GM18508 (cell line): ENCODE measurements at regions not wholly inside any gene's neighbourhood (a gene's known extent, or its start where the extent isn't known, plus 50 kb on each side); places are given as distances from the start of the nearest gene placed in this dataset.
A peak's percentile ranks its signal among the peaks of the same experiment; 100 is the strongest.

Experiments used
- ATAC-seq: cut with Tn5 transposase; IDR thresholded peaks from one replicate; pipeline ENCODE4 v1.9.1; 2021; ENCODE audit warnings: moderate number of reproducible peaks; ENCODE audit not compliant: insufficient read depth, unreplicated experiment

DNA sequence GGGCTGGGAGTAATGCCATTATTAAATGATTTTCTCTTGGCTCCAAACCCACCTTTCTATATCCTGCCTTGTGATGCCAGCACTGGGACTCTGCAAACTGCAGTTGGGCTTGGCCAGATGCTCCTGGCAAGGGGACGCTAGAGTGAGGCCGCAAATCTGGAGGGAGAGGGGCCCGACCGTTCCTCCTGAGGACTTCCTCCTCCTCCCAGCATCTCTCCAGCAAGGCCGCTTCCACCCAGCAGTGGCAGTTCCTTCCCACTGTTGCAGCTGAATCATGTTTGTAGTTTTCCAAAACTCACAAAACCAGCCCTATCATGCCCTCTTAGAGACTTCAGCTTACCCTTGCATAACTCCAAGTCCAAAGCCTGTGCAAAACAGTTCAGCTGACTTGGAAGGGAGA lies 244.4 kb downstream of the FOXA2 start:
- no peak for ATAC-seq

DNA sequence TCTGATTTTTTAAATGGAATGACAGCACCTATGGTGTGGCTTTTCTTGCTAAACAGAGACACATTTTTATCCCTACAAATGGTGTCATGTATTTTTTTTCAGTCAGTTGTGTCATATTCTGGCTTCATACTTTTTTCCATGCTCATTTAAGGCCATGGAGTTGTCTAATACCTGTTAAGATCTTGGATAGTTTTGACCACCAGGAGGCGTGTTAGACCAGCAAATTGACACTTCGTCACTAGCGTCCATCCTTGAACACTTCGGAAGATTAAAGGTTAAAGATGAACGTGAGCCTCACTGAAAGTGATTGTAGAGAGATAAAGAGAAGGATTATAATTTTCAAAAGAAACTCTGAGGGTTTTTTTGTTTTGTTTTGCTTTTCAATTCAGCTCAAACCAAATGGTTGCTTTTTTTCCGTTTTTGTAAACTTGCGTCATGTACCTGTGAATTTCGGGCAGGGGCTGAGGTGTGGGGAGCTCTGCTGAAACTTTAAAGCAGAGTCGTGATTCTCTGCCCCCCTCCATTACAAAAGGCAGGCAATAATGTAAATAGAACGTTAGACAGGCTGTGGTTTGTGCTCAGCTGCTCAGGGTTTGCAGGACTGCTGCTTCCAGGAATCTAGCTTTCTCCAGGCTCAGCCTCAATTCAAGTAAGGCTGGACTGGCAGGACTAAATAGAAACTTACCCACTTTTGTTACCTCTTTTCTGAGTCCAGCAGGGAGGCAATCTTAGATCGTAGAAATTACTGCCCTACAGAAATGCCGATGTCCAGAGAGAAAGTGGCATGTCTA lies 245.1 kb downstream of the FOXA2 start:
- no peak for ATAC-seq

DNA sequence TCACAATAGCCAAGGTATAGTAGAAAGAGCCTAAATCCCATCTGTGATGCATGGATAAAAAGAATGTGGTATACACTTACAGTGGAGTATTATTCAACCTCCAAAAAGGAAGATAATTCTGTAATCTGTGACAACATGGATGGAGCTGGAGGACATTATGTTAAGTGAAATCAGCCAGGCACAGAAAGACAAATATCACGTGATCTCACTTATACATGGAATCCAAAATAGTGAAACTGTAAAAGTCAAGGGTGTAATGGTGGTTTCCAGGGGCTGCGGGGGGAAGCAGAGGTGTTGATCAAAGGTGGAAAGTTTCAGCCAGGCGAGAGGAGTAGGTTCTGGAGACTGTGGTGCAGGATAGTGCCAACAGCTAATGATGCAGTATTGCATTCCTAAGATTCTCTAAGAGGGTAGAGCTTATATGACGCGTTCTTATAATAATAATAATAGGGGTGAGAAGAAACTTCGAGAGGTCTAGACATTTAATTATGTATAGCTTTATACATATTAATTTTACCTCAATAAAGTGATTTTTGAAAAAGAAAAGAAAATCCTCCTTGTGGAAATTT lies 246.1 kb downstream of the FOXA2 start:
- ATAC-seq, result no peak

DNA sequence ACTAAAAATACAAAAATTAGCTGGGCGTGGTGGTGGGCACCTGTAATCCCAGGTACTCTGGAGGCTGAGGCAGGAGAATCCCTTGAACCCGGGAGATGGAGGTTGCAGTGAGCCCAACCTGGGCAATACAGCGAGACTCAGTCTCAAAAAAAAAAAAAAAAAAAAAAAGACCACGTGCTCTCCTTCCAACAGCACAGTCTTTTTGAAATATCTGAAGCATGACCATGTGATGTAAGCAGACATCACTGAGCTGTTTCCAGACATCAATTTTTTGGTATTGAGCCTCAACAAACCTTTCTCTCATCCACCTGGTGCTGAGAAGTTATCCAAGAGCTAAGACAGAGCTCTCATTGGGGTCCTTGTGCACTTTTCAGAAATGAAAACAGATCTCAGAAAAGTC lies 249.2 kb downstream of the FOXA2 start:
- no peak for ATAC-seq

DNA sequence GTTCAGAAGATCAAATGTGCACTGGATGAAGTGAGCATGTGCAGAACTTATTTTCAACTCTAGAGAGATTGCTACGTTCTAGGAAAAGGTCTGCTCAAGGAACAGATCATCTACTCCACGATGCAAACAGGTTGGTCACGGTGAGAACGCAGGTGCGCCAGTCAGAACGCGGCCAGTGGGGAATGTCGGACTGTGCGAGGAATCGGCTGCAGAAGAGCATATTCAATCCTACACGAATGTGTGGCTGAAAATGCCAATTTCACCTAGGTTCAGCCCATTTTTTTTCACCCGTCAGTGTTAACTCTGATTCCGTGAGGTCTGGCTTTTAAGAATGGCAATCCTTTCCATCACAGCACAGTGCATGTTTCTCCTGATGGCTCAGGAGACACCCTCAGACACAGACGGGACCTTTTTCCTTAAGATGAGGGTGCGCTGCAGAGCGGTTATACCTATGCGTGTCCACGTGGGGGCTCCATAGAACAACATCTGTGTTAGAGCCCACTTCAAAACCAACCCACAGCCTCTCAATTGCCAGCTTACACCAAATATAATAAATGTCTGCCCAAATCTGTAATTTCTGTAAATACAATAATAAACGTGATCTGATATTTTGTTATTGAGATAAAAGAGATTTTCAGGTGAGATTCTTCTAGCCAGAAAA lies 250.4 kb downstream of the FOXA2 start:
- peak; percentile 75 for ATAC-seq

DNA sequence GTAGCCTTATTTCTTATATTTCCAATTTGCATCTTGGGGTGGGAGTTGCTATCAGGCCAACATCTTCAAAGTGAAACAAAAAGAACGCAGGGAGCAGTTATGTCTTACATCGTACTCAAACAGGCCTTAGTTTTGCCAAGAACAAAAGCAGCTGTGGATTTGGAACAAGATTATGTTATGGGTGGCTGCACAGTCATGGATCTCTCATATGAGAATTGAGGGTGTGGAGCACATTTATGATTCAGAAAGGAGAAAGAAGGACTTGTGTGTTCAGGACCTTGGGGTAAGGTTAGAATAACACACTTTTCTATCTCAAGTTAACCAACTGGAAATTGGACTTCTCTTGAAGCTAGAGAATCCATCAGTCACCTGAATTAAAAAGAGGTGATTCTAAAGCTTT lies 259.9 kb downstream of the FOXA2 start:
- no peak for ATAC-seq

DNA sequence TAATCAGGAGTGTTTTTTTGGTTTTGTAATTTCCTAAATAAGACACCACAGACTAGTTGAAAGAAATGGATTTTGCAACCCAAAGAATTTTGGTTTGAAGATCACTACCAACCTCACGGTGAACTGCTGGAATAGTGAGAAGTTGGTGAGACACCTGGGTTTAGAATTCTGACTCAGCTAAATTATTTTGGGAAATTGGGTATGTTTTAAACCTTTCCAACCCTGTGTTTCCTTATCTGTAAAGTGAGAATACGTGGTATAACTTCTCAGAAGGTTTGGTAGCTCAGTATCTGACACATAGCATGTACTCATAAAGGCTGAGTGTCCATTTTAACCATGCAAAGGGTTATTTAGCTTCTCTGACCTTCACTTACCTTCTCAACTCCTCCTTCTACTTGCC lies 261.9 kb downstream of the FOXA2 start:
- no peak for ATAC-seq

DNA sequence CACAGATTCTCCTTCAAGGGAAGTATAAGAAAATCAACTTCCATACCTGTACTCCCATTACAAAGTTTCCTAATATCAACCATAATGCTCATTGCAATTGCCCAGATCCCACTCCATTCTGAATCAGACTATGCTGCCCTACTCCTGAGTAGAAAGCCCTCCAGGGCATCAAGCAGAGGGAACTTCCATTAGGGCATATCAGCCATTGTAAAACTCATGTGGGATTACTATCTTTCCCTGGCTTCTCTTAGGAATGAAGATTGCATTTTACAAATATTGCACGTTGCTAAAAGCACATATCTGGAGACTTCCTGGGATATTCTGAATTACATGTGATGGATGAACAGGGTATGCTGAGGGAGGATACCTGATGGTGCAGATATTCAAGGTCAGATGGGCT lies 263.2 kb downstream of the FOXA2 start:
- no peak for ATAC-seq

DNA sequence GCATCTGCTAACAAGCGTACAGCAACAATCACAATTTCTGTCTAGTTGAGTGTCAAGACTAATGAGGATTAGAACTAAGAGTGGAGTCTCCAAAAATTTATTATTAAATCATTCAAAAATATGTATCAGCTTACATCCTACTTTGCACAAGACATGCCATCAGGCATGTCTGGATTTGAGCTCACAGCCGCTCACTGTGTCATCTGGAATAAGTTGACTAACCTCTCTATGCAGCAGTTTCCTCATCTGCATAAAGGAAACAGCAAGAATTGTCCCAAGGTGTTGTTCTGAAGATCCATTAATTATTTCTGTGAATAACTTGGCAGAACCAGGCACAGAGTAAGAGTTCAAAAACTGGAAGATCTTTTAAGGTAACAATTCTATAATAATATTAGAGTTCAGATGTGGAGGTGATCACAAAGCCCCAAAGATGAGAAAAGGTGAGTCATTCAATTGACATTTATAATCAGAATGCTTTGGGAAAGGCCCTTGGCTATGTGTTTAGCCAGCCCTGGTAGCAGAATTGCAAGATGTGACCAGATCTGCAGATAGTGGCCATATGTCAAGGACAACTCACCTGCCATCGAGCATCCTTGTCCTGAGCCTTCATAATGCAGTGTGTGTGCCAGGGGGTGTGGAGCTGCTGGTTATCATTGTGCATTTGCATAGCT lies 264.0 kb downstream of the FOXA2 start:
- no peak for ATAC-seq

DNA sequence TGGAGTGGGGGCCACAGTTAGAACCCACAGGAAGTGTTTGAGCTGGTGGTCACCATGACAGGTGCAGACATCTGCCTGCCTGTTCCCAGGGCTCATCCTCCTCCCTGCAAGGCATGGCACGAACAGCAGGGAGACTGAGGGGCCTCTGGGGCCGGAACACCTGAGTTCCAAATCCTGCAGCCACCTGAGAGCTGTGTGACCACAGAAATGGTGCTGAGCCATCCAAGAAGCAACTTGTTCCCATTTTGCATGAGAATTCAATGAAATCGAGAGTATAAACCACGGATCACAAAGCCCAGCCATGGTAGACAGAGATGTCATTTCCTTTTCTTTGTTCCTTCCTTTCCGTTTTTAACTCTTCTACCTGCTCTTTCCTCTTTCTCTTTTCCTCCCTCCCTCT lies 268.6 kb downstream of the FOXA2 start:
- ATAC-seq, result no peak

DNA sequence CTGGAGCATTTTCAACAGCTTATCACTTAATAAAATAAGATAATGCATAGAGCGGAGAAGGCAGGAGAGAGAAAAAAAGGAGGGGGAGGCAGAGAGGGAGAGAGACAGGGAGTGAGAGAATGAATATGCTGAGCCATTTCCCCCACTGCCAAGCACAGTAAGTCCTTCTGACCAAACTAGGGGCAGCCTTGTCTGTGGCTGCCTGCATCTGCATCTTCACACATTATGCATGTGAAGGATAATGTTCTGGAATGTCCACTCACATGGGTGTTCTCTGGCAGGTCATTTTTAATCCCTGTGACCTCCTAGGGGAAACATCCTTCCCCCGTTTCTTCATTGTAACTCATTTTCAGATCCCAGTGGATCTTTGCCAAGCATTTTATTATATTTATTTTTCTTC lies 269.3 kb downstream of the FOXA2 start:
- ATAC-seq, result no peak

DNA sequence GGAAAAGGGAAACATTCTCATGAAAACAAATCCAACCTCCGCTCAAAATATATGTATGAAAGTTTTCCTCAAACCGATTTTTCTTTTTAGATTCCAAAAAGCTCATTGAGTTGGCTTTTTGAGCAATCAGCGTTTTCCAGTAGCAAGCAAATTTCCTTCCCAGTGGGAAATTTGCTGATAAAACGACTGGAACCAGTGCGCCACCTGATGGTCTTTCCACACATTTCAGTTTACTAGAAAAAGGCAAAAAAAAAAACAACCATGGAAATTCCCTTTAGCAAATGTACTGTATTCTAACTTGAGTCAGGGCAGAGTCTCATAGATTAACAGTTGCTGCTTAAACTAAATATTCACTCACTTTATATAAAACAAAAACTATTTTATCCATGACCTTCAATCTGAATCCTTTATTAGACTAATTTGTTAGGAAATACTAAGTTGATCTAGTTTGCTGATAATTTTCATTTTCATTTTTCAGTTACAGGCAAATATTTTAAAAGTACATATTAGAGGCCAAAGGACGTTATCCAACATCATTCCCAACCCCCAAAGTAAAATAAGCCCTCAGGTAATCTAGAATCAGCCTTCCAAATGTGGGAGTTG lies 271.5 kb downstream of the FOXA2 start:
- no peak for ATAC-seq

DNA sequence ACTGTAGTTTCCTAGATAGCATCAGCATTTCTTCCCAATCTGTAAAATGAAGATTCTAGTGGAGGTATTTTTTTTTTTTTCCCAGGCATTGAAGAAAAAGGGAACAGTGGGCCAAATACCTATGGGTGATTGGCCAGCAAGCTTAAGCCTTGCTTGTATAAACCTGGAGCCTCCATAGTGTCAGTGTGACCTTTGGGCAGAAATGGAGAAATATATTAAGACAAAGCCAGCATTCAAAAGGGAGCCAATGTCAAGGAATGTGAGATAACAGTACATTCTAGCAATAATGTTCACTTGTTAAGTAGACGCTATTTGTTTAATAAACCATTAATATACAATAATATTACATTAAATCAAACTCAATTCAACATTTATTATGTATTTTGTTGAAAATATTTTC lies 275.4 kb downstream of the FOXA2 start:
- ATAC-seq, result no peak

DNA sequence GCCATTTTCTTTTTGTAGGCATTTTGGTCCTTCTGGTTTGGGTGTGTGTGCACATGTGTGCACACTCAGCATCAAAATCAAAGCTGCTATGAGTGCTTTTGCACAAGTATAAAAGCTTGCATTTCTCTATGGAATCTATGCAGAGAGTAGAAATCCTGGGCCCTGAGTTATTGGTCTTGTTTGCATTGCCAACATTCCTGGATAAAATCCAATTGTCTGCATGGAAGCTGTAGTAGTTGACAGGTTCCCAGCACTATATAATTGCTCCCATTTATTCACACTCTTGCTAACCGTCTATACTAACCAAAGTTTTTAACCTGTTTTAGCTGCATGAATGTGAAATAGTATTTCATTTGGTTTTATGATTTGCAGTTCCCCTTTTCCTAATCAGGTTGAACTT lies 277.0 kb downstream of the FOXA2 start:
- ATAC-seq, result no peak

DNA sequence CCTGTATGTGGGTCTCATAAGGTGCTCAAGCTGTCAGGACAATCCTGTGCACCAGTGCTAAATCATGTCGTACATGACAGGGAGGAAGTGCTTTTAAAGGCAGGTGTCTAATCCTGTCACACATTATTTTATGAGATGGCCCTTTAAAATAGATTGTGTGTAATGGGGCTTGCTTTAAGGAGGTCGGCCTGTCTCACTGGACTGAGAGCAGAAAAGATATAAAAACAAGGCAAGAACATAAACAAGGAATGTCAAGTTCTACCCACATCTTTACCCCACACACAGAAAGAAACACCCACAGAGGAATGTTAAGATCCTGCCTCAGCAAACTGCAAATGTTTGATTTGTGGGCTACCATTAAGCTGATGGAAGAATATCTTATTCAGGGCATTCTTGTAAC lies 279.0 kb downstream of the FOXA2 start:
- ATAC-seq, result no peak

DNA sequence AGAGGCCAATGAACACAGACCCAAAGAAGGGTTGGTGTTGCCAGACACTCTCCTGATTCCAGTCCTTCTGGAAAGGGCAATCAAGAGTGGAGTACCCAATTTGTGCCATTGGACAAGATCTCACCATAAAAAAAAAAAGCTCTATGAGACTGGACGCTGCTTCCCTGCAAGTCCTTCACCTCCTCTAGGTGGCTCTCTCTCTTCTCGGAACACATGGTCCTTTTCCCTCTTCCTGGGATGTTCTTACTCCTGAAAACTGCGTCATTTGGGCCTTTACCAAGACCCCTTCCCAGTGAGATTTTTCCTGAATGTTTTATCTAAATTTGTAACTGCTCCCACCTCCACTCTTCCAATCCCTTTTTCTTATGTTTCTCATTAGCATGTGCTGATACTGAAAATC lies 280.8 kb downstream of the FOXA2 start:
- ATAC-seq, result no peak

DNA sequence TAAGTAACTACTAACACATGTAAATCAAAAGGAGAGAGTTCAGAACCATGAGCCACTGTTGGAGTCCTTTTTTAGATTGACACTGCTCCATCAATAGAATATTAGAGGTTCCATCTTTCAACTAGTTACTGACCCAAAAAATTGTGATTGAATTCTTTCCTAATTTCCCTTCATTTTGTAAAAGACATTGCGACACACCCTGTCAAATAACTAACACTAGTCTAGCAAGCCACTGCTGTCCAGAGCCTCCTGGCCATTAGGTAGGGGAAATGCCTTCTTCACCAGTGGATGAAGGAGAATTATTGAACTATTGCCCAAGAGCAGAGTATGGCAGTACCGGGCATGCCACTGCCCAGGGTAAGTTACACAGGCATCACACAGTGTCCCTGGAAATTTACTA lies 282.3 kb downstream of the FOXA2 start:
- no peak for ATAC-seq

DNA sequence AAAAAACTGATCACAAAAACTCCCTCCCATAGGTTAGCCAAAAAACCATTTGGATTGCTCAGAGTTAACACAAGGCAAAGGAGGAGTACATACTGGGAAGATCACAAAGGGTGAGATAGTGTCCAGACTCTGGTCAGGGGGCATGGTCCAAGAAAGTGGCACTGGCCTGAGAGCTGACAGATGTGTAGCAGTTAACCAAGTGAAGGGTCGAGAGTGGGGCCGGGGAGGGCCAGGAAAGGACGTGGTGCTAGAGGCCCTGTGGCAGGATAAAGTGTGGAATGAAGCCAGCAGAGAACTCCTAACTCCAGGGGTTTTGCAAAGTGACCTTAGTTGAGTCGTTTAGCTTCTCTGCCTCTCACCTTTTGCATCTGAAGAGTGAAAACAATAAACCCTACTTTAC lies 290.5 kb downstream of the FOXA2 start:
- ATAC-seq, result no peak

DNA sequence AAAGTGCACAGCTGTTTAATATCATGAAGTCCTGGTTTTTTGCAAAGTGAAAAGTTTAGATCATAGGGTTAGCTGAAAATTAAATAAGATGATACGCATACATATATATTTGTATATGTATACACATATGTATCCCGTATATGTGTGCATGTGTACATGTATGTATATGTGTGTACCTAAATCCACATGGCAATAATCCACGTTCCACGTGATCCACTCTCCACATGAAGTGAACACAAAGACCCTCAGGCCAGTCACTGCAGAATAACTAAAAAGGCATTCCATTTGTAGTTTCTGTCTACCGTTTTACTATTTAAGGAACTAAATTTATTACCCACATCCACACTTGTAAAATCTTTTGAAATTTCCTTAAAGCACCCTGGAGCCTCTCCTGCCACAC lies 294.9 kb downstream of the FOXA2 start:
- no peak for ATAC-seq

DNA sequence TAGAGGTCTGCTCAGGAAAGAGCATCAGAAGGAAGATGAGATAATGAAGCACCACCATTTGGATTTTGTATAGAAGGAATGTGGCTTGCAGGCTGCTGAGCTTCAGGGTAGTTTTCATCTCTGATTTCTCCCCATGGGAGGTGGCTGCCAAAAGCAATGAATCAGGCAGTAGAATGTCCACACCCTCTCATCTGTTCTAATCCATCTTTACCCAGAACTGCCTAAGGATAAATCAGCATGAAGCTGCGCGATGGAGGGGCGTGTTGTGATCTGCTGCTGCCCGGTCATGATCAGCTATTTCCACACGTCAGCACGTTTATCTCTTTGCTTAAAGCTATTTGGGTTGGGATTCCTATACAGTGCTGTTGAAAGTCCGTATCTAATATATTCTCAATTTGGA lies 295.4 kb downstream of the FOXA2 start:
- ATAC-seq, result no peak

DNA sequence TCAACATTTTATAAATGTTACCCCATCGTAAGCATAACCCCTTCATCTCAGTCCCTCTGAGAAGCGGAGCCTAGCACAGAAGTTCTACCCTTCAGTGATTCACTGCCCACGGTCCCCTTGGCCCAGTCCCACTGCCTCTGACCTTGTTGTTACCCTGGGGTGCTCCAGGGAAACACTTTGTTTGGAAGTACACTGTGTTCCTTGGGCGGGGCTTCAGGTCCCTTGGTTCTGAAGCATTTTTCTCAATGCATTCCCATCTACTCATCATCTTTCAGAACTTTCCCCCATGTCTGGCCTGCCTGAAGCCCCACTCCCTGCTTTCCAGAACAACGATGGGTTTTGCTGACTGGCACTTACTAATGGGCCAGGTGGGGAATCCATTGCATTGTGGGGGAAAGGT lies 296.2 kb downstream of the FOXA2 start:
- ATAC-seq, result no peak
